DMS 273 (cell line): ENCODE measurements at regions not wholly inside any gene's neighbourhood (a gene's known extent, or its start where the extent isn't known, plus 50 kb on each side); places are given as distances from the start of the nearest gene placed in this dataset.
A peak's percentile ranks its signal among the peaks of the same experiment; 100 is the strongest.

Source experiments
- DNase-seq: peaks from one replicate; lab custom pipeline; 2025; ENCODE audit not compliant: unreplicated experiment; lab: John Stamatoyannopoulos, UW

- DNase-seq, result no peak
Observed at GRCh38 chr1:177848577-177848976, 121.3 kb downstream of the SEC16B start.

GRCh38 chr1:177847843-177848242, 122.0 kb downstream of the SEC16B start:
- no peak for DNase-seq

DNA sequence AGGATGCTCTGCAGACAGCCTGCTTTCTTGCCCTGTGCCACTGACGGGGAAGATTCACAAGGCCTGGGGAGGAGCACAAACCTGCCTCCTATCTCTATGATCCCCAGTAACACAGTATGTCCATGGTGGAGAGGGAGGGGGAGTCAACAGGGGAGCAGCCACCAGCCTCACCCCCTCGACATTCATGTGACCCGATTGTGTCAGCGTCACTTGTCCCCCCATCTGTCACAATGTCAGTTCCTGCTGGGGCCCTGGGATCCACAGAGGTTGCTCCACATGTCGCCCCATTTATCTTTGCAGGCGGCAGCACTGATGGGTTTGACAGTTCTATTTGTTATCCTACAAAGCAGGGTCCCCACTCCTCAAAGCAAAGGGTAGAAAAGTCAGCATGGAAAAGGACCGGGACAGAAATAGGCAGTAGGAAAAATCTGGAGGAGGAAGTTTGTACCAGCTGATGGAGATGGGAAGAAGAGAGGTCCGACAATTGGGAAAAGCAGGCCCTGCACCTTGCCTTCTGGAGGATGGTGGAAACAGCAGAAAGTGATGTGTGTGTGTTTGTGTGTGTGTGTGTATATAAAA, 130.9 kb downstream of the SEC16B start:
- no peak for DNase-seq

GRCh38 chr1:177833631-177834030, 136.2 kb downstream of the SEC16B start:
- no peak for DNase-seq

DNA sequence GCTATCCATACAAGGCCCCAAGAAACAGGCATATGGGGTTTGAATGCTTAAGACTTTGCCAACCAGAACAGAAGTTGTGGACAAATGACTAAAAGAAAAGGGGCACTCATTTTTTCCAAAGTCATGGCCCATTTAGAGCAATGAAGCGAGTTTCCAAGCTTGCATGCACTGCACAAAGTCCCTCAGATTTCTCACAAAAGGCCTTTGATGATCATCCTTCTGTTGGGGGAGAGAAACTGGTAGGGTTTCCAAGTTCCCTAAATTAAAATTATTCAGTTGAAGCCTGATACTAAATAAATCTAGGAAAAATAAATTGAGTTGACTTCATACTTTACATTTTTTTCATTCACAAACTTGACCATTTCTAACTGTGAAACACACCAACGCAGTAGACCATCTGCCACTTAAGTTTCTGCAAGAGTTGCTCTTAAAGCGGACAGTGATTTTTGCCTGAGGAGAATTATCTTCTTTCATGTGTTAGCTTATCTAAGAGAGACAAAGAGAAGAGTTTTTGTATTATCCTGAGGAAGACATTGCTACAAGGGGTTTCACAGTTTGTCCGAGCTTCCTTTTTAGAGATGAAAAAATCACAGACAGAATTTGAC, 139.2 kb downstream of the SEC16B start:
- DNase-seq, result no peak

GRCh38 chr1:177825276-177825901, 144.5 kb downstream of the SEC16B start:
- no peak for DNase-seq

- DNase-seq, result no peak
Observed at GRCh38 chr1:177824508-177824982, 145.3 kb downstream of the SEC16B start.

DNA sequence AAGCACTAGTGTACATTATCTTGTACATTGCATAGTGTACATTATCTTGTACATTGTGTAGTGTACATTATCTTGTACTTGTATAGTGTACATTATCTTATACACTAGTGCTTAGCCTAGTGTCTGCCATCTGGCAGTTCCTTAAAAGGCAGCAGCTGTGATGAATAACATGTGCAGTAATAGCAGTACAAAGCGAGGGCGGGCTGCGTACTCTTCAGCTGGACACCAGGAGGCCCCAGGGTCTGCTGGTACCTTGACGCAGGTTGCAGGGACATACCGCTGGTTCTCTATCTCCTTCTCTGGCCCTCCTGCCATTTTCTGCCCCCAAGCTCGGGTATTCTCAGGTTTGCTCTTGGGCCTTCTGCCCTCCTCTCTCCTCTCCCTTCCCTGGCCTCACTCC, 149.6 kb downstream of the SEC16B start:
- peak; percentile 45 for DNase-seq

DNA sequence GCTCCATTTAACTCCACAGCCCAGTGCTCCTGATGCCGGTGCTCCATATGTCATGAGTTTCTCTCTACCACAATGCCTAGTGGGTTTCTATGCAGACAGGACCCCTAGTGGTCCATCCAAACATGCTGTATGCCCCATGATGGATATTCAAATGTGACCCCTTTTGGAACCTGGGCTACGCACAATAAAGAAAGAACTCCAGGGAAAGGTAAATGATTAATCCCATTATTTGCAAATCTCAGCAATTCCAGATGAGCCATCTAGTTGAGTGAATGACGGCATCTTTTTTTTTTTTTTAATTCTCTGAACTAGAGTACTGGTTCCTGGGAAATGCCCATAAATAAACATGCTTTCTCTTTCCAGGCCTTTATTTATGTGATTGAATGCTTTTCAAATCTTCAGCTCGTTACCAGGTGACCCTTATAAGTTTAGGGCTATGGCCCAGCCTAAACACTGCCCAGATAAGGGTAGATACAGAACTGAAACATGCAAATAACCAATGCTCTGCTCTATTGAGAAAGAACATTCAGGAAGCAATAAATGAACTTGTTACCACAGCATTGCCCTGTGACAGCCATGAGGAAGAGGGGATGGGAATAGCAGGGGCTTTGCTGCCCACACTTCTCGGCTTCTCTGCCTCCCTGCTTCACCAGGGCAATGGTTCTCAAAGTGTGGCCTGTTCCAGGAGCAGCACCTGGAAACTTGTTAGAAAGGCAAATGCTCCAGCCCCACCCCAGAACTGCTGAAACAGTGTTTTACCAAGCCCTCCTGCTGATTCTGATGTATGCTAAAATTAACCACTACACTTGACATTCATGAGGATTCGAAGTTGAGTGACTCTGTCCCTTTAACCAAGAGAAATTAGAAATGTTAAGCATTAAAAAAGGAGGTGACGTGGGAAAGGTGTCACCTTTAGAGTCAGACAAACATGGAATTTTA, 151.7 kb downstream of the SEC16B start:
- DNase-seq, result no peak

DNA sequence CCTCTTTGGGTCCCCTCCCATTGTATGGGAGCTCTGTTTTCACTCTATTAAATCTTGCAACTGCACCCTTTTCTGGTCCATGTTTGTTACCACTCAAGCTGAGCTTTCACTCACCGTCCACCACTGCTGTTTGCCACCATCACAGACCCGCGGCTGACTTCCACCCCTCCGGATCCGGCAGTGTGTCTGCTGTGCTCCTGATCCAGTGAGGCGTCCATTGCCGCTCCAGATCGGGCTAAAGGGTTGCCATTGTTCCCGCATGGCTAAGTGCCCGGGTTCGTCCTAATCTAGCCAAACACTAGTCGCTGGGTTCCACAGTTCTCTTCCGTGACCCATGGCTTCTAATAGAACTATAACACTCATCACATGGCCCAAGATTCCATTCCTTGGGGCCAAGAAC, 157.2 kb downstream of the SEC16B start:
- DNase-seq, result no peak

GRCh38 chr1:177812144-177812543, 157.7 kb downstream of the SEC16B start:
- DNase-seq, result no peak

DNA sequence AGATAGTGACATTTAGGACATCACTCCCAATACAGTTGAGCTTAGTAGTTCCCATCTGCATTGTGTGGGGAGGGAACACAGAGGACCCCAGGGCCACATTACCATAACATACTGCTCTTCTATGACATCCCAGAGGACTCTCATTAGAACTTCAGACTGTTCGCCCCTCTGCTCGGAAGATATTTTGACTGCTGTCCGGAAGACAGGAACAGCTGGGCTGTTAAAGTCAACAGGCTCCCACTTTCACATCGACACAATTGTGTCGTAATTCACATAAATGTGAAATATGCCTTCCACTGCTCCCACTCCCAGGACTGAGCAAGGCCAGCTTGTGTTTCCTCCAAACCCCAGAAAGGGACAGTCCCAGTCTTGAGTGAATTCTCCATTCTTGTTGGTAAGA, 158.4 kb downstream of the SEC16B start:
- DNase-seq, result no peak

DNA sequence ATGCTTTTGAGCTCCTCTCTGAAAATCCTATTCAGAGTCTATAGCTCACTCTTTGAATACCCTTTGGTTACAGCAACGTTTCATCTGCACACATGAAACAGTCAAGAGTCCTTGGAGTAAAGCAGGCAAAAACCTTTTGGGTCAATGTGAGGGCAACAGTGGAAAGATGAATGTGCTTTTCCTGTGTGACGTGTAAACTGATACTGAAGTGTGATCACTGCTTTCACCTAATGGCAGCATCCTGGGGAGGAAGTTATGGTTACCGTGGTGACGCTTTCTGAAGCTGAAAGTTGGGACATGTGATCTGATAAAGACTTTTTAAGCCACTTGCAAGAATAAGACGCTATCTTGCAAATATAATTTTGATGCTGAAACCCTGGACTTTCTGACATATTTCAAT, 160.0 kb downstream of the SEC16B start:
- no peak for DNase-seq

GRCh38 chr1:177802304-177802703, 167.6 kb downstream of the SEC16B start:
- DNase-seq, result no peak

DNA sequence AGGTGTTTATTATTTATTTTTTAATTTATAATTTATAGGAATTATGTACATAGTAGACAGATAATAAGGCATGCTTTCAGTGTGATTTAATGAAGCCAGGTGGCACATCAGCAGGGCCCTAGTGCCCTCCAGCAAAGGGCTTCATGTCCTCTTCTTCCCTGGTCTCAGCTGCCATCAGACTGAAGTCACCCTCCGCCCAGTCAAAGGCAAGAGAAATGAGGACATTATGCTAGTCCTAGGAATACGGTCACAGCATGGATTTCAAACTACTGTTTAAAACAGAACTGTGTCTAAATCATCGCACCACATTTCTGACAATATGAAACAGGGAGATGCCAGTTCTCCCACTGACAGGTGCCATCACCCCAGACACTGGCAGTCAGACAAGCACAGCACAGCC, 168.1 kb downstream of the SEC16B start:
- no peak for DNase-seq

DNA sequence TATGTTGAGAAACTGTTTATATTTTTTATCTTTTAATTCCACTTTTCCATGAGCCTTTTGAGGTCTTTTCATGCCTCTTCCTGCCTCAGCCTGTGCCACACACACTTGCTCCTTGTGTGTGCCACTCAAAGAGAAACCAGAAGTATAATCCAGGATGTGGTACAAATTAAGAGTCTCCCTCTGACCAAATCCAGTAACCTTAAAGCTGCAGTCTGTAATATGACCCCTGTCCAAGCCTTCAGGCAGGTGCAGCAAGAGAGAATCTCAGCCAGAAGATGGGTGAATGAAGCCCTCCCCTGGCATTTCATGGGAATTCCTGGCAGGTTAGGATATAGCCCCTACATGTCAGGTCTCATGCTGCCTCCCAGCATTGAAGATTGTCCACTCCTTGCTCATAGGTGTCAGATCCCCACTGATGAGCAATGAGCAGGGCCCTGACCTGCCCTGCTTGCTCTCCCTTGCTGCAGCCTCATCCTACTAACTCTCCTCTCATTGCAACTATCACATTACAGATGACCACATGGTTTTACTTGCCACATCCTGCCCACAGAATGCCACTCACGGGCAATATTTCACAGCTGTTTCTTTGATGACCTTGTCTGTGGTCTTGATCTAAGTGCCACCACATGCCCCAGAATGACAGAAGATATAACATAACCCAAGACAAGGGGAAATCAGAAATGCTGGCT, 169.3 kb downstream of the SEC16B start:
- no peak for DNase-seq

DNA sequence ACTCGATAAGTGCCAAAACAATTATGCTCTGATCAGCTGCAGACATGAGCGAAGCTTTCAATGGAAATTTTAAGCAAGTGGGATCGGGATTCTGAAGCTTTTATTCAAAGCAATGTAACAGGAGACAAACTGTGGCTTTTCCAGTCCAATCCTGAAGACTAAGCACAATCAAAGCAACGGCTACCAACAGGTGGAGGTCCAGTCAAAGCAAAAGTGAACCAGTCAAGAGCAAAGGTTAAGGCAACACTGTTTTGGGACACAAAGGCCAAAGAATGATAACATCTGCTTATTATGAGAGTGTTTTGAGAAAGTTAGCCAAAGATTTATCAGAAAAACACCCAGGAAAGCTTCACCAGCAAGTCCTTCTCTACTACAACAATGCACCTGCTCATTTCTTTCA, 170.1 kb downstream of the SEC16B start:
- no peak for DNase-seq

GRCh38 chr1:177798614-177799013, 171.2 kb downstream of the SEC16B start:
- no peak for DNase-seq

GRCh38 chr1:177796561-177796960, 173.3 kb downstream of the SEC16B start:
- no peak for DNase-seq

GRCh38 chr1:177794376-177794991, 175.4 kb downstream of the SEC16B start:
- DNase-seq, result no peak

DNA sequence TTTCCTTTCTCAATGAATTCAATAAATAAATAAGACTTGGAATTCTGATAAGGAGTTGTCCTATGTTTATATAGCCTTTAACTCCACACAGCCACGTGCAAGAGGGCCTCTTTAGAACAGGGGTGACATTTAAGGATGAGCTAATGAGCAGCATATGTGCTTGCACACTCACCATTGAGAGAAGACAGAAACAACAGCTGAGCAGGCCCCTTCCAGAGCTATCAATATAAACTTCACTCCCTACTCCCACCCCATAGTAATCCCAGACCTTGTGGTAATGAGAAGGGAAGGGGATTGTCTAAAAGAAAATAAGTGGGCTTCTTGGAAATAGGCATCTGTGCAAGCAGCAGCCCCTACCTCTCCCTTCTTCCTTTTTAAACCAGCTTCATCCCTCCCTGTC, 176.0 kb downstream of the SEC16B start:
- no peak for DNase-seq
